ENCODE measurements at regions not wholly inside any gene's neighbourhood (a gene's known extent, or its start where the extent isn't known, plus 50 kb on each side); places are given as distances from the start of the nearest gene placed in this dataset.
"Not testable (repeated sequence)": the region's sequence is repeated elsewhere in the genome, so short reads cannot be mapped to it uniquely, and the experiment has no call there.

DNA sequence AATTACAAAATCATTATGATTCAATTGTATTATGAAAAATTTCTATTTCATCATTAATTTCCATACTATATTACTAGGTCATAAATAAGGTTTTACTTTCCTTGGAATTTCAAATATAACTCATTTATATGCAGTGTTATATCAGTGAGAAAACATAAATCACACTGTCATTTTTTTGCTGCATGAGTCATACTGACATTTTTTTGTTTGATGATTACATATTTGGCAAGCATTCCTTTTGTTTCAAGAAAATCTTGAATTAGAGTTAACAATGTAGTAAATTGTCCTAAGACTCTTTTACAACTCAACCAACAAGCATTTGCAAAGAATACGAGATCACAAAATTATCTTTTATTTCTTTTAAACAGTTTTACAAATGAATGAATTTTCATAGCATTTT, 298.4 kb upstream of the SEMA6A start:
- H3K4me3 Mint-ChIP-seq: no peak overlapping the region
- H3K4me1 Mint-ChIP-seq: no peaks in the 10 kb centered on the region
- TF ChIP-seq, protein P1, sequence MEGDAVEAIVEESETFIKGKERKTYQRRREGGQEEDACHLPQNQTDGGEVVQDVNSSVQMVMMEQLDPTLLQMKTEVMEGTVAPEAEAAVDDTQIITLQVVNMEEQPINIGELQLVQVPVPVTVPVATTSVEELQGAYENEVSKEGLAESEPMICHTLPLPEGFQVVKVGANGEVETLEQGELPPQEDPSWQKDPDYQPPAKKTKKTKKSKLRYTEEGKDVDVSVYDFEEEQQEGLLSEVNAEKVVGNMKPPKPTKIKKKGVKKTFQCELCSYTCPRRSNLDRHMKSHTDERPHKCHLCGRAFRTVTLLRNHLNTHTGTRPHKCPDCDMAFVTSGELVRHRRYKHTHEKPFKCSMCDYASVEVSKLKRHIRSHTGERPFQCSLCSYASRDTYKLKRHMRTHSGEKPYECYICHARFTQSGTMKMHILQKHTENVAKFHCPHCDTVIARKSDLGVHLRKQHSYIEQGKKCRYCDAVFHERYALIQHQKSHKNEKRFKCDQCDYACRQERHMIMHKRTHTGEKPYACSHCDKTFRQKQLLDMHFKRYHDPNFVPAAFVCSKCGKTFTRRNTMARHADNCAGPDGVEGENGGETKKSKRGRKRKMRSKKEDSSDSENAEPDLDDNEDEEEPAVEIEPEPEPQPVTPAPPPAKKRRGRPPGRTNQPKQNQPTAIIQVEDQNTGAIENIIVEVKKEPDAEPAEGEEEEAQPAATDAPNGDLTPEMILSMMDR (IDR thresholded peaks at IDR 0.05): no peak
- H3K9me3 Mint-ChIP-seq: no peaks in the 10 kb centered on the region
- ATAC-seq (ENCODE audit: low read depth) (no peak), DNase-seq (no peak)
- H3K36me3 Mint-ChIP-seq (ENCODE audit: low read depth): no peaks in the 10 kb centered on the region
- POLR2A ChIA-PET: no interaction called here
- no peaks in the 10 kb centered on the region for H3K27me3 Mint-ChIP-seq
- no peak overlapping the region for H3K27ac Mint-ChIP-seq
- CTCF ChIA-PET: no interaction called here
- intact Hi-C loops (cut with micrococcal nuclease): no loop called here

DNA sequence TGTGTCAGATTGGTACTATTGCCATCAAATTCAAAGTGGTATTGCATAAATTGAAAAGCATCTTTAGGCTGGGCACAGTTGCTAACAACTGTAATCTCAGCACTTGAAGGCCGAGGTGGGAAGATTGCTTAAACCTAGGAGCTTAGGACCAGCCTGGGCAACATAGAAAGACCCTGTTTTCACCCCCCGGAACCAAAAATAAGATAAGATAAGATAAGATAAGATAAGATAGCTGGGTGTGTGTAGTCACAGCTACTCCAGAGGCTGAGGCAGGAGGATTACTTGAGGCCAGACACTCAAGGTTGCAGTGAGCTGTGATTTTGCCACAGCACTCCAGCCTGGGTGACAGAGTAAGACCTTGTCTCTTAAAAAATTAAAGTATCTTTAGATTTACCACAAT, 297.9 kb upstream of the SEMA6A start:
- H3K27ac Mint-ChIP-seq: no peak overlapping the region
- ATAC-seq (ENCODE audit: low read depth) (no peak), DNase-seq (no peak)
- TF ChIP-seq, protein P1 (IDR thresholded peaks at IDR 0.05): no peak
- H3K4me1 Mint-ChIP-seq: no peaks in the 10 kb centered on the region
- no peaks in the 10 kb centered on the region for H3K9me3 Mint-ChIP-seq
- no peak overlapping the region for H3K4me3 Mint-ChIP-seq
- no peaks in the 10 kb centered on the region for H3K27me3 Mint-ChIP-seq
- ChIA-PET CTCF (no interaction called here), POLR2A (no interaction called here)
- no peaks in the 10 kb centered on the region for H3K36me3 Mint-ChIP-seq (ENCODE audit: low read depth)
- intact Hi-C loops (cut with micrococcal nuclease): no loop called here

DNA sequence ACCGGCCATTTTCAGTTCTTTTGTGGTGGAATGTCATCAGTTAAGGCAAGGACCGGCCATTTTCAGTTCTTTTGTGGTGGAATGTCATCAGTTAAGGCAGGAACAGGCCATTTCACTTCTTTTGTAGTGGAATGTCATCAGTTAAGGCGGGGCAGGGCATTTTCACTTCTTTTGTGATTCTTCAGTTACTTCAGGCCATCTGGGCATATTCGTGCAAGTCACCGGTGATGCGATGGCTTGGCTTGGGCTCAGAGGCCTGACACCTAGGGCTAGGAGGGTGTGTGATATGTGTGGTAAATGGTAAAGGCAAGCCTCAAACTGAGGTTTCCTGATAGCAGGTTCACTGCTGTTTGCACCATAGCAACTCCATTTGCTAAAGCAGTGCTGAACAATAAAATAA, 293.2 kb upstream of the SEMA6A start:
- H3K9me3 Mint-ChIP-seq; H3K4me3 Mint-ChIP-seq; H3K36me3 Mint-ChIP-seq (ENCODE audit: low read depth); H3K27ac Mint-ChIP-seq; intact Hi-C loops (cut with micrococcal nuclease); H3K4me1 Mint-ChIP-seq; ATAC-seq (ENCODE audit: low read depth); POLR2A ChIA-PET; DNase-seq; CTCF ChIA-PET; H3K27me3 Mint-ChIP-seq: not testable (repeated sequence)

DNA sequence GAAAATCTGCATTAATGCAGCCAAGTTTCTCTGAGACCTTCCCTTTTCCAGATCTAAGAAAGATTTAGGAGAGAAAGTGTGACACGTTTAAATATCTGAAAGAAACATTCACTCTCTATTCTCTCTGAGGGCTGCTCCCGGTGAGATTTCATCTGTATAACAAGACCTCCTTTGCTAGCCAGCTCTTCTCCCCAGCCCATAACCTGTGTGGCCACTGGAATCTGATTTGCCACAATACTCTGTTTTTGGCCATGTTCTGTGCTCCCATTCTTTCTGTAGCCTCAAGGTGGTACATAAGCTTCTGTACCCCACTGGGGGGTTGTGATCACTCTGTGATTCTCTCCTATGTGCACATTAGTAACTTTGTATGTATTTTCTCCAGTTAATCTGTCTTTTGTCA, 291.0 kb upstream of the SEMA6A start:
- Mint-ChIP-seq H3K27ac (no peak overlapping the region), H3K9me3 (no peaks in the 10 kb centered on the region), H3K36me3 (ENCODE audit: low read depth) (no peaks in the 10 kb centered on the region), H3K4me3 (no peak overlapping the region), H3K4me1 (no peaks in the 10 kb centered on the region), H3K27me3 (peaks cover 2% of the 10 kb centered on the region)
- POLR2A ChIA-PET: no interaction called here
- intact Hi-C loops (cut with micrococcal nuclease): no loop called here
- CTCF ChIA-PET: no interaction called here
- TF ChIP-seq, protein P1 (IDR thresholded peaks at IDR 0.05): no peak
- DNase-seq (no peak), ATAC-seq (ENCODE audit: low read depth) (no peak)

DNA sequence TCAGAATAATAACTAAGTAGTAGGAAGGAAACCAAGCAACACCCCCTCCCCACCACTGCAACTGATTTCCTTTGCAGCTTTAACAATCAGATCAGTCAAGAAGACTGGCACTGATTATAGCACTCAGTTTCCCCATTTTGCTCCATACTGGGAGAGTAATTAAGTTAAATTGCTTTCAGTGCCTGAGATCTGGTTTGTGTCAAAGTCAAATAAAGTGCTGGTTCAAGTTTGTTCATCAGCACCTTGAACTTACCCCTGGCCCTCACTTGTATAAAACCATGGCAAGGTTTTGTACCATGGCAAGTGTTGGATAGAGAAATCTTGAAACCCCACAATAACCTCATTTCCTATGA, 290.2 kb upstream of the SEMA6A start:
- intact Hi-C loops (cut with micrococcal nuclease): no loop called here
- CTCF ChIA-PET: no interaction called here
- POLR2A ChIA-PET: no interaction called here
- no peaks in the 10 kb centered on the region for H3K9me3 Mint-ChIP-seq
- ATAC-seq (ENCODE audit: low read depth) (no peak), DNase-seq (no peak)
- no peak overlapping the region for H3K27ac Mint-ChIP-seq
- H3K4me3 Mint-ChIP-seq: no peak overlapping the region
- H3K4me1 Mint-ChIP-seq: no peaks in the 10 kb centered on the region
- TF ChIP-seq, protein P1 (IDR thresholded peaks at IDR 0.05): no peak
- H3K36me3 Mint-ChIP-seq (ENCODE audit: low read depth): no peaks in the 10 kb centered on the region
- peaks cover 2% of the 10 kb centered on the region for H3K27me3 Mint-ChIP-seq

DNA sequence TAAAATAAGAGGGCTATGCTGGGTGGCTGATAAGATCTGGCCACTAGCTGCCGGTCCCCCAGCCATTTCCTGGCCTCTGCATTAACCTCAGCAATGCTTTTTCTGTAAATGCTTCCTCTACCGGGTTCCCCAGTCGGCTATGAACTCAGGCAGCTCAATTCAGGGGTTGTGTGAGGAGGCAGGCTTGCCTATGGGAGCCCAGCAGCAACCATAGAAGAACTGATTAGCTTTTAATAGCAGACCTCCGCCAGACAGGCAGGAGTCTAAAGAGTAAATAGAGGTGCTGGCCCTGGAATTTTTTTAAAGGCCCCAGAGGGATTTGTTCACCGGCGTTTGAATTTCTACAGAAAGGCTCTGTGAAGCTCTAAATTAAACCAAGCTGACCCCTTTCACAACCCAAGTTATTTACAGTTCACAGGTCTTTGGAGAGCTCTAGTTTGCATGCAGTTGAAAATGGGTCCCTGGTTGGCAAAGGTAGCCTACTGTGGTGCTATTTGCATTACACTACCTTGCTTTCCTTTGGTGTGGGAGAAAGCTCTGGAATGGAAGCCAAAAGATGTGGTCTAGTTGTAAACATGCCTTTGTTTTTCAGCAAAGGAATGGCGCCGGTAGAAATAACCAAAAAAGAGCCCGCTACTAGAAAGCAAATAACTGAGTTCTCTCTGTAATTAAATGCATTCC, 289.7 kb upstream of the SEMA6A start:
- no peaks in the 10 kb centered on the region for H3K4me1 Mint-ChIP-seq
- DNase-seq: no peak
- intact Hi-C loops (cut with micrococcal nuclease): no loop called here
- POLR2A ChIA-PET: no interaction called here
- peaks cover 2% of the 10 kb centered on the region for H3K27me3 Mint-ChIP-seq
- H3K9me3 Mint-ChIP-seq: no peaks in the 10 kb centered on the region
- H3K27ac Mint-ChIP-seq: no peak overlapping the region
- H3K4me3 Mint-ChIP-seq: no peak overlapping the region
- TF ChIP-seq, protein P1 (IDR thresholded peaks at IDR 0.05): no peak
- no peaks in the 10 kb centered on the region for H3K36me3 Mint-ChIP-seq (ENCODE audit: low read depth)
- ATAC-seq (ENCODE audit: low read depth): no peak
- CTCF ChIA-PET: no interaction called here

Data from activated B cell treated with CpG ODN at 0.5 μM for 24 hours (primary cell).